HuH-7 (cell line): ENCODE measurements at regions not wholly inside any gene's neighbourhood (a gene's known extent, or its start where the extent isn't known, plus 50 kb on each side); places are given as distances from the start of the nearest gene placed in this dataset.

Experiments
- DNase-seq: peaks from one replicate; pipeline ENCODE4 v3.0.0; 2011; ENCODE audit warnings: low spot score

DNA sequence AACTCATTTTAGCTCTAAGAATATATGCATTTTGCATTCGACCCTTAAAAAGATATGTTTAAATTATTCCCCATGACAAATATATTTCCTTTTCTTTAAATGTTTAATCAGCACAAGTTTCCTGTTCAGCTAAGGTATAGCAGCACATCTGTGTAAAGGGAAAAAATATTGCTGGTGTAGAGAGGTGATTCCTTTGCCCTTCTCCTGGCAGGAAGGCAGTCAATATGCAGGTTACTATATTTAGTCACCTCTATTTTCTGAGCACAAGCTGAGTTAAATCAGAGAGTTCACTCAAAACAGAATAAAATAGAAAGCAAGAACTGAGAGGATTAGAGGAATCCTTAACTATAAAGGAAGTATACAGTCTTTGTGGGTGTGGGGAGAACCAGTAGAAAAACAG lies 274.4 kb upstream of the PCSK5 start:
- no peak for DNase-seq

DNA sequence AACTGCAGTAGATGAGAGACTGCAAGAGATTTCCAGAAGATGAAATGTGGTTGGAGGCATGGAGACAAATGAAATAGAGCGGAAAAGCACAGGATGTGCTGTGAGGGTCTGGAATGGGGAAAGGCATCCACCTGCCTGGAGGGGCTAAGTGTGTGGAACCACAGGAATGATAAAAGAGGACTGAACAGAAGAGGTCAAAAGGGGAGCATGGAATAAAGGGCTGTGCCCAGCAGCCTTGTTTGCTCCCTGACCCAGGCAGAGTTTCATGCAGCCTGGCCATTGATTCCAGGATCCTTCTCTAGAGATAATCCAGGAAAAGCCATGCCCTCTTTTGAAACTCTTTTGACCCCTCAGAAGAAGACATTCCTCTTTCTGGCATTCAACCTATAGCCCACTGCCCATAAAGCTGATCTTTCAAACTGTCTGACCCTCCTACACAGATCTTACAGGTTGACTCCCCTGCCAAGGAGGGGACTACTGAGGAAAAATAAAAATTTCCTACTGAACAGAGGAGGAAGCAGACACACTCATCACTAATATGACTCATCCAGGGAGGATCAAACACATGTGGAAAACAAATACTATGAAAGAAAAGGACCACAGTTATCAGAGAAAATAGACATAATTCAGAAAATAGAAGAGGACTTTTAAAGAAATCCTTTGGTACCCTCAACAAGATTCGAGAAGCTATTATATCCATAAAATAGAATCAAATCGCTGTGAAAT lies 273.5 kb upstream of the PCSK5 start:
- no peak for DNase-seq

DNA sequence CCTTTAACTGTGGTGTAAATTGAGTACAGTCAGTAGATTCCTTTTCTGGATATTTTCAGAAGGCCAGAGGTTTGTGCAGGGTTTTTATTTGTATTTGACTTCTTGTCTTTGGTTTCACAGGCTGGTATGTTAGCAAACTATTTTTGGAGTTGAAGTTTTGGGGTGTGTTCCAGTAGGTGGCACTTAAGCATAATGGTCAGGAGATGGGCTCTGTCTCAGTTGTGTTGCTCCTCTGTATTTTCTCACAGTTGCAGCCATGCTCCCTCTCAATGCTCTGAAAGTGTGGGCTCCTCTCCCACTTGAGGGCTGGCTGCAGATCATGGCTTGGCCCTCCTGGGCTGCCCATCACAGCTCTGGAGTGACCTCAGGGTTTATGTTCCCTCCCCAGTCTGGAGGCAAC lies 267.0 kb upstream of the PCSK5 start:
- no peak for DNase-seq

DNA sequence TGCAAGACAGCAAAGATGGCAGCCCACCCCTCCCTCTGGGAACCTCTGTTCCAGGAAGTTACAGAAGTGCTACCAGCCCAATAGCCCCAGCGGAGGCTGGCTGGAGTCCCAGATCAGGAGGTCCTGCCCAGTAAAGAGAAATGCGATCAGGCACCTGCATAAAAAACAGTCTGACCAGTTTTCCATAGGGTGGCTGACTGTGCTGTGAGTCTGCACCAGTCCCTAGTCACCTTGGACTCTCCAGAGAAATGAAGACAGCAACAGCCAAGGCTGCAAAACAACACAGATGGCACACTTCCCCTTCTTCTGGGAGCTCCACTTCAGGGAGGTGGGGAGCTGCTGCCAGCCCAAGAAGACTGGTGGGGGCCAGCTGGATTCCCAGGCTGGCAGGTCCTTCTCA lies 265.5 kb upstream of the PCSK5 start:
- DNase-seq: no peak

DNA sequence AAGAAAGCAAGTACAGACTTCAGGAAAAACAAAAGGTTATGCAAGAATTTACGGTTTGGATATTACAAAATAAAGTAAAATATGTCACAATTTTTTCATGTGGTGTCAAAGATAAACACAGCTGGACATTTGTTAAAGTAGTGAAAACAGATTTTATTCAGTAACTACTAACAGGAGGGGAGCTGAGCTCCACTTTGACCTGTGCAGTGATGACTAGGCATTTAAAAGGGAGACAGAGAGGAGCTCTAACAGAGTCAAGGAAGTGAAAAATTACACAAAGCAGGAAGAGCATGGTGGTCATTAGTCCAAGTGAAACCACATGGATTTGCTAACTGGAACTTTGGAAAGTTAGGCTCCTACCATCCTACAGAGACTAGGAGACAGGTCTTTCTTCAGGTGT lies 263.6 kb upstream of the PCSK5 start:
- DNase-seq: no peak

DNA sequence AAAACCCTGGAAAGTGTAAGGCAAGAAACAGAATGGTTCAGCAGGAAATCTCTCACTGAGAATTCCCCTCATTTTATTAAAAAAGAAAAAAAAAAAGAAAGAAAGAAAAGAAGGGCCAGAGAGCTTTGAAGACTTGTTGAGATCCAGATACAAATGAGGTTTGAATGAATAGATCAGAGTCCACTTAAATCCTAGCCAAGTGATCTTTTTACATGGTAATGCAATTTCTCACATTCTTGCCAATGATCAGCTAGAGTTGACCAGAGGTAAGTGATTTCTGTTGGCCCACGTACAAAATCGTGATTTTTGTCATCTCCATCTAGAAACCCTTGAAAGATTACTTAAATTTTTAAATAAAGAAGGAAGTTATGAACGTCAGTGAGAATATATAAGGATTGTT lies 261.5 kb upstream of the PCSK5 start:
- DNase-seq: no peak

DNA sequence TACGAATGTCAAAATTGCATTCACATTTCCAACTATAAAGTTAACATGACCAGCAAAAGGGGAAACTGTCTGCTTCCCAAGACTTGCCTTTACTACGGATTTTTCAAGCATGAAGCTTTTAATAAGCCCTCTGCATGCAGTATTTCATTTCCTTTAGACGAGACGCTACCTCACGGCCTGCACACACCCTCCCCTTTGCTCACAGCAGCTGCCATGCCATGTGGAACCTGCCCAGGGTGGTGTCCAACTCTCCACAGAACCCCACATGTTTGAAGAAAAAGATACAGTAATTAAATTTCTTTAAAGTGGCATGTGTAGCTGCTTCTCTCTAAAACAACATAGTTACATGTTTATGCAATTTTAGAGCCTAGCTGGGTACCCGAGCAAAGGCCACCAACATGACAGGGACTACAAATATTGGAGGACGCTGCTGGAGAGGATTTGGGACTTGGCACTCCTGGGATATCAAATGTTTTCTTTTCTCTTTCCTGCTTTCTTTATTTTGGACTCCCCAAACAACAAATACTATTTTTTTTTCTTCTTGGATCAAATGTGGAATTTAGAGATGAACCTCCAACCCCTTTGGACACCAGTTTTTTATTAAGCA lies 256.9 kb upstream of the PCSK5 start:
- DNase-seq: no peak

DNA sequence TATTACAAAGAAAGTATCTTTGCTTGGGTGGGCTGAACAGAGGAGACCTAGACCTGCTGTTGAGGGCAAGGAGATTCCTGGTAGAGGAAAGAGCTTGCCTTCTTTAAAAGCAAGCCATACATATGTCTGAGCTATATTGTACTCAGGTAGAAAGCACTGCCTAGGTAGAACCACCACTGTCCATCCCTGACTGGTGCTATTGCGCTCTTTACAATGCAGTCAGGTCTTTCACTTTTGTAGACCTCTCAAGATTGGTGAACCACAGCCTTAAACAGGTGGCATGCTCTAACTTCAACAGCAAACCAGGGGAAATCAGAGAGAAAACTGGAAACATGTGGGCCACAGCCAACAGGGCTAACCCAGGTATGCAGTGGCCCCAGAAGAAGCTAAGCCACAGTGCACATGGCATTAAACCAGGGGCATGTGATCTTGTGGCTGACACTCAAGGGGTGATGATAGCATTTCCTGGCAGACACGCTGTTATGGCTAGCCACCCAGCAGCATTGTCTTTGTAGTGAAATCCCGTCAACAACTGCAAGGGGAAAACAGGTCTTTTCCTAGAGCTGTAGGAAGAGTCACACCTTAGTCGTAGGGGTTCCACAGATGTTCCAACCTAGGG lies 253.9 kb upstream of the PCSK5 start:
- no peak for DNase-seq

DNA sequence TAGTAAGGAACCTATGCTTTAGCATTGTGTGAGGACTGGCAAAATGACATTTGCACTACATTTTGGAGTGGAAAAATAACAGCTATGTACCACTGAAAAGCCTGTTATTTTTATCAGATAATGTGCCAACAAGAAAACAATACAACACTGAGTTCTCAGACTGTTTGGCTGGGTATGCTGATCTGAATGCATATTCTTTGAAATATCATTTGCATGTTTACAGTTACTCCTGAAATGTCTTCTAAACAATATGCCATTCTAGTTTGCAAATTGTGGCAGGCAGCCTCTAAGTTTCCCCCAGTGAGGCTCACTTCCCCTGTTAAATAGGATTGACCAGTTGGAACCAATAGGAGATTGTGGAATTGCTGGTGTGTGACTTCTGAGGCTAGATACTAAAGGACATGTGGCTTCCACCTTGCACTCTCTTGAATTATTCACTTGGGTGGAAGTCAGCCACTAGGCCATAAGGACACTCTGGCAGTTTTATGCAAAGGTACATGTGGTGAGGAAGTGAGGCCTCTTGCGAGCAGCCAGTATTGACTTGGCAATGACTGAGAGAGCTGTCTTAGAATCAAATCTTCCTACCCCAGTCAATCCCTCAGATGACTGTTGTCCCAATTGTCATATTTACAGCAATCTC lies 250.4 kb upstream of the PCSK5 start:
- no peak for DNase-seq

DNA sequence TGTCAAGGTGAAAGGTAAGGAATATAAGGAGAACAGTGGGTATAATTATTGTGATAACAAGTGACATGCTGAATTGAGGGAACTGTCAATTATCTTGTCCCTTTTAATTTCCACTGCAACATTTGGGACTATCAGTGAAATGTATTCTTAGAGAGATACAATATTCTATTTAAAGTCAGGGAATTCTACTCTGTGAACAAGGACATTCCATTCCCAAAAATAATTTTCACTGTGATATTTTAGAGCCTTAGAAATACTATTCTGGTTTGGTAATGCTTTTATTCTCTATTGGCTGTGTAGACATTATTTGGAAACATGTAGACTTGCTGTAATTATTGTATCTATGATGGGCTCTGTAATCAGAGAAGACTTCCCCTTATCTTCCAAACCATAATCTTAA lies 248.0 kb upstream of the PCSK5 start:
- DNase-seq: no peak

DNA sequence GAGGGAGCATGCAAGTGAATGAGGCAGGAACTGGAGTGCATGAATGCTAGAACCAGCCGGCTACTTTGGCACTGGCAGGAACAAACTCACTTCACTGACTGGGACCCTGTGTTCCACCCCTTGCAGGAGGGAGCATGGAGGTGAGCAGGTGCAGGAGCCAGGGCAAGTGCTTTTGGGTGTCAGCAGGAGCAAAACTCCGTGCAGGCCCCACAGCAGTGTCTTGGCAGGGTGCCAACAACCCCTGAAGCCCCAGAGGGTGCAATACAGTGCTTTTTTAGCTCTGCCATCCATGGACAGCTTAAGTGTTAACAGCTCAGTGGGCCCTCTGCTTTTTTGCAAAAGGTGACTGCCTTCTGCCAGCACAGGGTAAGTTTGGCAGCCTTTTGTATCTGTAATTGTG lies 245.8 kb upstream of the PCSK5 start:
- no peak for DNase-seq

DNA sequence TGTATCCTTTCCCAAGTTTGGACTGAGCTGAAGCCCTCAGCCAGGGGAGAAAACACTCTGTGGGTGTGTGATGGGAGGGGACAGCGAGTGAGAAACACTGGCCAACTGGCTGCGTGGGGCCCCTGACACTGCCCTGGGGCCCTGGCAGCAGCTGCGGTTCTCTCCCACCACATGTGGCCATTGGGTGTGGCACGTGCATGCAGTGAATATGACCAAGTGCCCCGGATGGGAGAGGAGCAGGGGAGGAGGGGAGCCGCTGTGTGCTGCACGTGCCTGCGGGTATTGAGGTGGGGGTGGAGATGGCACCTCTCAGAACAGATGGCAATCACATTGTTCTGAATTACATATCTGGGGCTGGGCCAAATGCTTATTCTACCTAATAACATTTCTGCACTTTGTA lies 242.4 kb upstream of the PCSK5 start:
- DNase-seq: no peak

DNA sequence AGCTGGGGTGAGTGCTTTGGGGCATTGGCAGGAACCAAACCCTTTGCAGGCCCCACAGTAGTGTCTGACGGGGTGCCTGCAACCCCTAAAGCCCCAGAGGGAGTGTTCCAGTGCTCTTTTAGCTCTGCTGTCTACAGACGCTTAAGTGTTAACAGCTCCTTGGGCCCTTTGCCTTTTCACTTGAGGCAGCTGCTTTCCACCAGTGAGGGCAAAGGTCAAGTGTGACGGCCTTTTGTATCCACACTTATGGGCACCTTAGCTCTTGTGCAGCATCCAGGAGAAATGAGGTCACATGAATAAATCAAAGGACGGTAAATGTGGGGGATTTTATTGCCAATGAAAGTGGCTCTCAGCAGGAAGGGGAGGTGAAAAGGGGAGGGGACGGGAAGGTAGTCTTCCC lies 241.4 kb upstream of the PCSK5 start:
- DNase-seq: no peak

DNA sequence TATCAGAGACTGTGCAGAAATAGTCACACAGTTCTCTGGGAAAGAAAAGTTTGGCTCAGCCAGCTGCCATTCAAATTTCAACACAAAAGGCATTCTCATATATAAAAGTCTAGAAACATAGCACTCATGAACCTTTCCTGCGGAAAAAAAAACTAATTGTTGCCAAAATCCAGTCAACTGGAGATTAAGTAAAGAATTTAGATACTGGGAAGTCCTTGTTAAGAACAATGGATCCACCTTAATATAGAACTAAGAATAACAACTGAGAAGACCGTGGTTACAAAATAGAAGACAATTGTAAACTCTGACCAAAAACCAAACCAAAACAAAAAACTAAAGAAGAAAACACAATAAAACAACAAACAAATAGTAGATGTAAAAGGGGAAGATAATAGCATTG lies 238.8 kb upstream of the PCSK5 start:
- no peak for DNase-seq

DNA sequence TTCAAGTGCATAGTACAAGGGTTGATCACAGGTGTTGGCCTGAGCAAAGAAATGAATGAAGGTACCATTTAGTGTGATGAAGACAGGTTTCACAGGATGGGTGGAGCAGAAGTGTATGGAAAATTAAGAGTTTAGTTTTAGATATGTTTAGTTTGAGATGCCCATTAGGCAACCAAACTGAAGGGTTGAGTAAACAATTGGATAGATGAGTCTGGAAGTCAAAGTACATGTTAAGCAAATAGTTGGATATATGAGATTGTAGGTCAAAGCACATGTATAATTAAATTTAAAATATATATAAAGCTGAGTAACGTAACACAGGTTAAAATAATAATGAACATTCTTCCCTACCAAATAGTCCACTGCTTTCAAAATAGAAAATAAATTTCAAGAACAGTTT lies 237.1 kb upstream of the PCSK5 start:
- no peak for DNase-seq

DNA sequence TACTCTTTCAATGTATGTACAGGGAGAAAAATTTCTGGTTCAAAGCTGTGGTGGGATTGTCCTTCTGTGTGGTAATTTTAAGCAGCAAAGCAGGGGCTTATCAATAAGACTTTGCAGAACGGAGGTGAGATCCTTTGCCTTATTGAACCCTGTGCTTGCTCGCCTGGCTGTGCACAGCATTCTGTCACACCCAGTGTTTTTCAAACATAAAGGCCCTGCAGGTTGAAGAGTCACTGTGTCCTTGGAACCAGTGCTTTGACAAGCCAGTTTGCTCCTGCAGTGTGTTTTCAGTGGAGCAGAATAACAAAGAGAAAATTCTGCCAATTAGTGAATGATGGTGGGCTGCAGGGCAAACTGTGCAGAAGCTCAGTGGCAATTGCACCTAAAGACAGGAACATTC lies 236.7 kb upstream of the PCSK5 start:
- peak; percentile 18 for DNase-seq

DNA sequence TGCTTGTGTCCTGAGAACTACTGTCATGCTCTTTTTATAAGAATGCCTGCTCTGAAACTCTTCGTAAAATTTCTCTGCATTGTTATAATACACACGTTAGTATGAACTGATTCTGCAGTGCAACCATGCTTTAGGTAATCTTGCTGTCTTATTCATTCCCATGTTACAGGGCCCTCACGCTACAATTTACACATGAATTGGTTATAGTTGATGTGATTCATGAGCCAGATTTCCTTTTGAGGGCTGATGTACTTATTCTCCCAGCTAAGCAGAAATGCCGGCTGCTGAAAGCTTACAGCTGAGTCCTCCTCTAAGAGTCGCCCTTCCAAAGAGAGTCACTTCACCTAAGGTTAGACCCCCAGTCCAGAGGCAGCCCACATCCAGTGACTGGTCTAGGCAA lies 233.5 kb upstream of the PCSK5 start:
- no peak for DNase-seq

DNA sequence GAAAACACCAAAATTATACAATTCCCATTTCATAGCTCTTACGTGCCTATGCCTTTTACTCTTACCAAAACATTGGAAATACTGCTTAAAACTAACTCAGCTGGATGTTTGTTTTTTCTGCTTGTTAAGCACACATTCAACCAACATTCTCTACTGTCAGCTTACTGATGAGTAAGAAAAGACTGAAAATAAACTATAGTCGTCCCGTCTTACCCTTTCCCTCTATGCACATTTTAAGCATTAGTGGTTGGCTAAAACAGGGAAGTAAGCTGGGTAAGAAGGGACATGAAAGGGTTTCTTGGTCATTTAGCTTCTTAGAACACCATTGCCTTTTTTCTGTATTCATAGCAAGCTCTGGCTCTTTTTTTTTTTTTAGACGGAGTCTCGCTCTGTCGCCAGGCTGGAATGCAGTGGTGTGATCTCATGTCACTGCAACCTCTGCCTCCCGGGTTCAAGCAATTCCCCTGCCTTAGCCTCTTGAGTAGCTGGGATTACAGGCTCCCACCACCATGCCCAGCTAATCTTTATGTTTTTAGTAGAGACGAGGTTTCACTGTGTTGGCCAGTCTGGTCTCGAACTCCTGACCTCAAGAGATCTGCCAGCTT lies 232.1 kb upstream of the PCSK5 start:
- no peak for DNase-seq

DNA sequence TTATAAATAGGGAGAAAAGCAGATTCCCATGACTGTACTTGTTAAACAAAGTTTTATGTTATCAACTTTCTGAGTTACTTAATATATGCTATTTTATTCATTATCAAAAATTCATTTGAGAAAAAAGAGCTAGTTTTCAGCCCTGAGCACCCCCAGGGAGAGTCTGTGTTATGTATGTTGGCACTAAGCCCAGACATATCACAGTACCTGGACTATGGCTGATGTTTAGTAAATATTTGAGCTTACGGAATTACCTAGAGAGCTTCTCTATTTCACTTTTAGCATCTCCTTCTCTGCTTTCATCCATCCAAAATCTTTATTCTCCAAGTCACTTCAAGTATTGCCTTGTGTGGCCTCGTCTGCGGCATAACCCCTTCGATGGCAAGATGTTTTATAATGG lies 225.9 kb upstream of the PCSK5 start:
- peak; percentile 19 for DNase-seq

DNA sequence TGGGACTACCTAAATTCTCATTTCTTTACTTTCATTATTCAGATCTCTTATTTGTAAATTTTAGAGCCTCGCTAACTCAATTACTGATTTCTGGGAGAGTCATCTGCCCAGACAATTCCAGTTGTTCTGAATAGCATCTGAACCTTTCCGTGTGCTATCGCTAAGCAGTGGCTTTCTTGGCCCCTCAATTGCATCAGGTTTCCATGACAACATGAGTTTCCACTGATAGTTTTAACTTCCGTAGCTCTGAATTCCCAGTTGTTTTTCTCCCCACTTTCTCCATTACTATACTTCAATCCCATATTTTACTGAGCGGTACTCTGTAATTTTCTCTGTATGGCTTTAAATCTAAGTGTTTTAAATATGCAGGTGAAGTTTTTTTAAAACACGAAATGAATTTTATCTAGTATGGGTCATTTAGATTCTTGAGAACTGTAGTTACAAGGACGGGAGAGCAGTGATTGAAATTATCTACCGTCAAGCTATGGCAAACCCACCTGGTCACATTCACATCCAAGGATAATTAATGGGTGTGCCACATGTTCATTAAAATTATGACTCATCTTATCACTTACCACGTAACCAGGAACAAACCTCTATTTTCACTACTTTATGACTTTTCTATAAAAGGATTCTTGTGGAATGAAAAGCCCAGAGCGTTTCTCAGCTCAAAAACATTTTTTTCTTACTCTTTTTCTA lies 223.5 kb upstream of the PCSK5 start:
- no peak for DNase-seq

DNA sequence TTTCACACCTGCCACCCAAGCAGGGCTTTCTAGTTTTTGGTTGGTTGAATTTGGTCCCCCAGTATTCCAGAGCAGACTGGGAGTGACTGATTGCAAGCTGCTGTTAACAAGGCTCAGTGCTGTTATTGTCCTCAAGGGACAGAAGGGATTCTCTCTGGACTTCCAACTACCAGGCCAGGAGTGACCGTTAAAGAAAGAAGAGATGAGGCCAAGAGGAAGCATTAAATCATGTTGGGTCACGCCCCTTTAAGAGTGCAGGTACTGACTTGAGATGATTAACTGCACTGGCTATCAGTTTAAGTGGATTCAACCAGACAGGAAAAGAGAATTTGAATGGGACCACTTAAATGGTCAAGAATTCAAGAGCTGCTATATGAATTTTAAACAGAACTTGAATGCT lies 220.8 kb upstream of the PCSK5 start:
- DNase-seq: no peak

DNA sequence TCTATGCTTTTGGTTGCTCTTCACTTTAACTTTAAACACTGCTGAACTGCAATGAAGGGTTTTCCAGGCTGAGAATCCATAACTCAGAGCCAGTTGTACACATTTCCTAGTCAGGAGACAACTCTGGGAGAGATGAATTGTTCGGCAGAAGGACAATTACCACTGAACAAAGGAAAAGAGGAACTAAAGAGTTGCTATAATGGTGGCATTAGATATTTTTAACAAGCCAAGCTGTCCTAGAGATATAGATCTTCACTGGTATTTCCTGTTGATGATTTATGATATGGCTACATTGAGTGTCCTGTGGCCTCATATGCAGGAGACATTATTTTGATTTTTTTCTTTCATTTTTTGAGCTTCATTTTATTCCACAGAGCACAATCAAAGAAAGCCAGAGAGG lies 219.1 kb upstream of the PCSK5 start:
- DNase-seq: no peak
